ENCODE measurements at regions not wholly inside any gene's neighbourhood (a gene's known extent, or its start where the extent isn't known, plus 50 kb on each side); places are given as distances from the start of the nearest gene placed in this dataset.

DNA sequence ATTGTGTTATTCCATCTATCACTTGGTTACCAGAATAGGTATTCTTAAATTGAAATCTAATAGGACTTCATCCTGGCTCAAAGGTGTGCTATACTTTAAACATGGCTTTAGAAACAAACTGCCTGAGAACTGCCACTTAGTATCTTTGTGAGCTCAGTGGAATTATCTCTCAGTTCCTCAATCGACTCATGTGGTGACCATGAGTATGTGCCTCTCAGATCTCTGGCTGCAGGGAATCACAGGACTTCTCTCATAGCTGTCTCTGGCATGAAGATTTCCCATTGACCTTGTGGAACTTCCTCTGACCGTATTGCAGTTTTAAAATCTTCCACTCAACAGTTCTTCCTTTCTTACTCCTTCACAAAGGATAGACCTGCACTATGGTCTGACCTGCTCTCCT, 681.9 kb upstream of the BOD1L1 start:
- no peak for DNase-seq (ENCODE audit: low read depth)
- H3K4me3 ChIP-seq (ENCODE audit: control insufficient read depth, low read depth, low read length) = no peak overlapping the region
- TF ChIP-seq, protein P1, sequence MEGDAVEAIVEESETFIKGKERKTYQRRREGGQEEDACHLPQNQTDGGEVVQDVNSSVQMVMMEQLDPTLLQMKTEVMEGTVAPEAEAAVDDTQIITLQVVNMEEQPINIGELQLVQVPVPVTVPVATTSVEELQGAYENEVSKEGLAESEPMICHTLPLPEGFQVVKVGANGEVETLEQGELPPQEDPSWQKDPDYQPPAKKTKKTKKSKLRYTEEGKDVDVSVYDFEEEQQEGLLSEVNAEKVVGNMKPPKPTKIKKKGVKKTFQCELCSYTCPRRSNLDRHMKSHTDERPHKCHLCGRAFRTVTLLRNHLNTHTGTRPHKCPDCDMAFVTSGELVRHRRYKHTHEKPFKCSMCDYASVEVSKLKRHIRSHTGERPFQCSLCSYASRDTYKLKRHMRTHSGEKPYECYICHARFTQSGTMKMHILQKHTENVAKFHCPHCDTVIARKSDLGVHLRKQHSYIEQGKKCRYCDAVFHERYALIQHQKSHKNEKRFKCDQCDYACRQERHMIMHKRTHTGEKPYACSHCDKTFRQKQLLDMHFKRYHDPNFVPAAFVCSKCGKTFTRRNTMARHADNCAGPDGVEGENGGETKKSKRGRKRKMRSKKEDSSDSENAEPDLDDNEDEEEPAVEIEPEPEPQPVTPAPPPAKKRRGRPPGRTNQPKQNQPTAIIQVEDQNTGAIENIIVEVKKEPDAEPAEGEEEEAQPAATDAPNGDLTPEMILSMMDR (conservative IDR thresholded peaks at IDR 0.05; ENCODE audit: control insufficient read depth, insufficient read depth, low read depth, low read length) = no peak

- no peak overlapping the region for H3K4me3 ChIP-seq (ENCODE audit: control insufficient read depth, low read depth, low read length)
- TF ChIP-seq, protein P1 (conservative IDR thresholded peaks at IDR 0.05; ENCODE audit: control insufficient read depth, insufficient read depth, low read depth, low read length) = no peak
- no peak for DNase-seq (ENCODE audit: low read depth)
Observed at GRCh38 chr4:14313757-14314156, 686.2 kb upstream of the BOD1L1 start.

GRCh38 chr4:14315129-14315528, 687.2 kb upstream of the CPEB2 start:
- H3K4me3 ChIP-seq (ENCODE audit: control insufficient read depth, low read depth, low read length) = no peak overlapping the region
- TF ChIP-seq, protein P1 (conservative IDR thresholded peaks at IDR 0.05; ENCODE audit: control insufficient read depth, insufficient read depth, low read depth, low read length) = no peak
- no peak for DNase-seq (ENCODE audit: low read depth)

GRCh38 chr4:14317351-14317750, 684.9 kb upstream of the CPEB2 start:
- TF ChIP-seq, protein P1 (conservative IDR thresholded peaks at IDR 0.05; ENCODE audit: control insufficient read depth, insufficient read depth, low read depth, low read length) = no peak
- no peak for DNase-seq (ENCODE audit: low read depth)
- no peak overlapping the region for H3K4me3 ChIP-seq (ENCODE audit: control insufficient read depth, low read depth, low read length)

DNA sequence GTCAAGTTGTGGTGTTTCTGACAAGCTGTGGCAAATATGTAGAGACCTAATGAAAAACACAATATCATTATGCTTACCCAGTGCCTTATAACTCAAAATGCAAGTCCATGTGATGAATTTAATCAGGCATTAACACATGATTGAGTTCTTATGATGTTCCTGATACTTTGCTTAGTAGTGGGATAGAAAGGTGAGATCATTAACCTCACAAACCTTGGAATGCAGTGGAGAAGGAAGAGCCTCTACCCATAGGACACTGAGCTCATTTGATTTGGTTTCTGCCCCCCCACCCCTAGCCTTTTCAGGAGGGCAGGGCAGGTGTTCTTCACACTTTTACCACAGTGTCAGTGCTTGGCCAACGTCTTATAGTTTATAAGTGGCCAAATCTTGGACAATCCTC, 683.6 kb upstream of the CPEB2 start:
- TF ChIP-seq, protein P1 (conservative IDR thresholded peaks at IDR 0.05; ENCODE audit: control insufficient read depth, insufficient read depth, low read depth, low read length) = no peak
- no peak overlapping the region for H3K4me3 ChIP-seq (ENCODE audit: control insufficient read depth, low read depth, low read length)
- no peak for DNase-seq (ENCODE audit: low read depth)

- DNase-seq (ENCODE audit: low read depth) = no peak
- TF ChIP-seq, protein P1 (conservative IDR thresholded peaks at IDR 0.05; ENCODE audit: control insufficient read depth, insufficient read depth, low read depth, low read length) = no peak
- H3K4me3 ChIP-seq (ENCODE audit: control insufficient read depth, low read depth, low read length) = no peak overlapping the region
Observed at GRCh38 chr4:14321723-14322122, 680.6 kb upstream of the CPEB2 start.

GRCh38 chr4:14323191-14323590, 679.1 kb upstream of the CPEB2 start:
- no peak for DNase-seq (ENCODE audit: low read depth)
- no peak overlapping the region for H3K4me3 ChIP-seq (ENCODE audit: control insufficient read depth, low read depth, low read length)
- TF ChIP-seq, protein P1 (conservative IDR thresholded peaks at IDR 0.05; ENCODE audit: control insufficient read depth, insufficient read depth, low read depth, low read length) = no peak

Data from fibroblast of mammary gland (primary cell).